ENCODE measurements at regions not wholly inside any gene's neighbourhood (a gene's known extent, or its start where the extent isn't known, plus 50 kb on each side); places are given as distances from the start of the nearest gene placed in this dataset.

GRCh38 chr1:209021622-209022021, 561.9 kb upstream of the CAMK1G start:
- Histone ChIP-seq H3K9me3 (peaks cover 0 to 39% (median 3%) of the 10 kb centered on the region in 11 donors), H3K4me1 (no peaks in the 10 kb centered on the region), H3K36me3 (no peaks in the 10 kb centered on the region), H3K27ac (no peak overlapping the region), H3K4me3 (no peak overlapping the region), H3K27me3 (no peaks in the 10 kb centered on the region)
- DNase-seq: no peak
- TF ChIP-seq CTCF (IDR thresholded peaks at IDR 0.05): no peak
- intact Hi-C loops (cut with DNase I): no loop called here
- ATAC-seq: no peak

GRCh38 chr1:209023790-209024189, 559.7 kb upstream of the CAMK1G start:
- no peak for ATAC-seq
- H3K9me3 ChIP-seq: peaks cover 0 to 22% (median 0%) of the 10 kb centered on the region in 11 donors
- 75 to 81% methylated on average over 2 of the region's 2 CpGs for WGBS, 2 donors

GRCh38 chr1:209029737-209030136, 553.8 kb upstream of the CAMK1G start:
- TF ChIP-seq CTCF (IDR thresholded peaks at IDR 0.05): no peak
- WGBS, 2 donors: 80 to 88% methylated on average over 1 of the region's 1 CpG
- intact Hi-C loops (cut with DNase I): no loop called here
- no peak overlapping the region for H3K27ac ChIP-seq
- ATAC-seq: no peak
- H3K4me1 ChIP-seq: no peaks in the 10 kb centered on the region
- DNase-seq: no peak
- H3K9me3 ChIP-seq: peaks cover 0 to 6% (median 0%) of the 10 kb centered on the region in 11 donors
- no peaks in the 10 kb centered on the region for H3K36me3 ChIP-seq
- H3K27me3 ChIP-seq: peaks cover 0 to 14% (median 0%) of the 10 kb centered on the region in 7 donors
- H3K4me3 ChIP-seq: no peak overlapping the region

More at GRCh38 chr1:209023790-209024189, 559.7 kb upstream of the CAMK1G start:
- H3K27me3 ChIP-seq: no peaks in the 10 kb centered on the region
- H3K4me3 ChIP-seq: no peak overlapping the region
- DNase-seq: no peak
- H3K4me1 ChIP-seq: no peaks in the 10 kb centered on the region
- H3K36me3 ChIP-seq: no peaks in the 10 kb centered on the region
- no peak for TF ChIP-seq CTCF (IDR thresholded peaks at IDR 0.05)
- no peak overlapping the region for H3K27ac ChIP-seq
- intact Hi-C loops (cut with DNase I): no loop called here

GRCh38 chr1:209030454-209031167, 552.9 kb upstream of the CAMK1G start:
- H3K36me3 ChIP-seq: no peaks in the 10 kb centered on the region
- H3K27me3 ChIP-seq: peaks cover 0 to 14% (median 0%) of the 10 kb centered on the region in 7 donors
- no peak overlapping the region for H3K4me3 ChIP-seq
- intact Hi-C loops (cut with DNase I): no loop called here
- no peak for DNase-seq
- H3K27ac ChIP-seq: no peak overlapping the region
- no peak for TF ChIP-seq CTCF (IDR thresholded peaks at IDR 0.05)
- ATAC-seq: no peak
- no peaks in the 10 kb centered on the region for H3K4me1 ChIP-seq
- H3K9me3 ChIP-seq: peaks cover 0 to 6% (median 0%) of the 10 kb centered on the region in 11 donors
- WGBS, 2 donors: 77 to 82% methylated on average over 6 of the region's 6 CpGs

Data from heart right ventricle (tissue), 16 donors.